ENCODE measurements at regions not wholly inside any gene's neighbourhood (a gene's known extent, or its start where the extent isn't known, plus 50 kb on each side); places are given as distances from the start of the nearest gene placed in this dataset.
"Not testable (repeated sequence)": the region's sequence is repeated elsewhere in the genome, so short reads cannot be mapped to it uniquely, and the experiment has no call there.

DNA sequence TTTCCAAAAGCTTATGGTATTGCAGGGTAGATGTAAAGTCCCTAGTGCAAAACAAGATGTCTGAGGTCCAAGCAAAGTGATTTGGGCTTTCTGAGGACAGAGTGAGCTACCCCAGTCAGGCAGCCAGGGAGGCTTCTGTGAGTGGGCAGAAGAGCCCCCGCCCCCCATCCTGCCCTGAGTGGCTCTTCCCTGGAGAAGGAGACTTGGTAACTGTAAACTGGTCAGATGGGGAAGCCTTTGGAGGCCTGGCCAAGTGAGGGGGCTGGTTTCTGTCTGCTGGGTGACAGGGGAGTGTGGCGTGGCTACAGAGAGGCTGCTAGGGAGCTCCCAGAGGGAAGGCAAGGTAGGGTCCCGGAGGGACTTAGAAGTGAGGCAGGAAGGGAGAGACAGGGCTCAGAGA is 181.3 kb upstream of the HAAO start:
- no peak overlapping the region for H3K4me3 ChIP-seq (ENCODE audit: low read depth, low read length)
- H3K27ac ChIP-seq (ENCODE audit: low read depth, low read length), result no peak overlapping the region
- H3K4me1 ChIP-seq (ENCODE audit: control insufficient read depth, insufficient read depth, low read length), result peaks cover 45% of the 10 kb centered on the region
- H3K9me3 ChIP-seq (ENCODE audit: control insufficient read depth, insufficient read depth, low read length), result no peaks in the 10 kb centered on the region
- no peaks in the 10 kb centered on the region for H3K36me3 ChIP-seq (ENCODE audit: control insufficient read depth, insufficient read depth, low read length)
- DNase-seq (ENCODE audit: low read depth in 4 of 6, low spot score in 6 of 6), result no peak
- 75% methylated on average over 2 of the region's 3 CpGs for WGBS (ENCODE audit: insufficient coverage)
- no peaks in the 10 kb centered on the region for H3K27me3 ChIP-seq (ENCODE audit: control insufficient read depth, insufficient read depth, low read length)

DNA sequence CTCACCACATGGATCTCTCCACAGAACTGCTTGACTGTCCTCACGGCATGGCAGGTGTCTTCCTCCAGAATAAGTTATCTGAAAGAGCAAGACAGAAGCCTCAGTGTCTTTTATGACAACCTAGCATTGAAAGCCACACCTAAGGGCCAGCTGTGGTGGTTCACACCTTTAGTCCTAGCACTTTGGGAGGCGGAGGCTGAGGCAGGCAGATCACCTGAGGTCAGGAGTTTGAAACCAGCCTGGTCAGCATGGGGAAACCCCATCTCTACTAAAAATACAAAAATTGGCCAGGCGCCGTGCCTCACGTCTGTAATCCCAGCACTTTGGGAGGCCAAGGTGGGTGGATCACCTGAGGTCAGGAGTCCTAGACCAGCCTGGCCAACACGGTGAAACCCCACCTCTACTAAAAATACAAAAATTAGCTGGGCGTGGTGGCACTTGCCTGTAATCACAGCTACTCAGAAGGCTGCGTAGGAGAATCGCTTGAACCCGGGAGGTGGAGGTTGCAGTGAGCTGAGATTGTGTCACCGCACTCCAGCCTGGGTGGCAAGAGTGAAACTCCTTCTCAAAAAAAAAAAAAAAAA is 180.6 kb upstream of the HAAO start:
- not testable (repeated sequence) for H3K9me3 ChIP-seq (ENCODE audit: control insufficient read depth, insufficient read depth, low read length); H3K36me3 ChIP-seq (ENCODE audit: control insufficient read depth, insufficient read depth, low read length); H3K4me3 ChIP-seq (ENCODE audit: low read depth, low read length); H3K27ac ChIP-seq (ENCODE audit: low read depth, low read length); DNase-seq (ENCODE audit: low read depth in 4 of 6, low spot score in 6 of 6); H3K27me3 ChIP-seq (ENCODE audit: control insufficient read depth, insufficient read depth, low read length)
- whole genome bisulfite sequencing (ENCODE audit: insufficient coverage), result 95% methylated on average over 2 of the region's 11 CpGs
- H3K4me1 ChIP-seq (ENCODE audit: control insufficient read depth, insufficient read depth, low read length), result peaks cover 44% of the 10 kb centered on the region

DNA sequence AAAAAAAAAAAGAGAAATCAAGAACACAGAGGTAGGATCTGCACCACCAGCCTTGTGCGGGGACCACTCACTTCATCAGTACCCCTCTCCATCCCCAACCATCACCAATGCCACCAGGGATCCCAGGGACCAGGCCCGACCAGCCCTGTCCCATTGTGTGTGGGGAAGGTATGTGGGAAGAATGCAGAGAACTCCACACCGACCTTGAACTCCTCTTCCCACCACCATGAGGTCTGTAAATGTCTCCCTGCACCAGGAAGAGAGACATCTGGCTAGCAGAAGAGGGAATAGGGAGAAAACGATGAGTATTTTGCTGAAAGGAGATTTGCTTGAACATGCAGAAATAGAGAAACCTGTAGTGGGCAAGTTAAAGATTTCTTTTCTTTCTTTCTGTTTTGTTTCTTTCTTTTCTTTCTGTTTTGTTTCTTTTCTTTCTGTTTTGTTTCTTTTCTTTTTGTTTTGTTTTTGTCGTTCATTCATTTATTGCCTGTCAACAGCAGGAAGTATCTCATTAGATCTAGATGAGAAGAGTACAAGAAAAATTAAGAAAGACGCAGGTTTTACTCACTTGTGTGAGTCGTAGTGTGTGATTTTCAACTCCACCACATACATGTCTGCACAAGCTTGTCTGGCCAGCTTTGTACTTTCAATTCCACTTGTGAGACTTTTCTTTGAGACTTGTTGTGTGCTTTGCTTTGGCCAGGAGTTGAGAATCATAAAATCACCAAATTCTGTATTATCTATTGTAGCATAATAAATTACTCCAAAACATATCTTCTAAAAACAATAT is 179.8 kb upstream of the HAAO start:
- no CpG with 5 or more reads among the region's 7 CpGs for WGBS (ENCODE audit: insufficient coverage)
- no peak overlapping the region for H3K4me3 ChIP-seq (ENCODE audit: low read depth, low read length)
- no peaks in the 10 kb centered on the region for H3K9me3 ChIP-seq (ENCODE audit: control insufficient read depth, insufficient read depth, low read length)
- no peaks in the 10 kb centered on the region for H3K36me3 ChIP-seq (ENCODE audit: control insufficient read depth, insufficient read depth, low read length)
- H3K27me3 ChIP-seq (ENCODE audit: control insufficient read depth, insufficient read depth, low read length), result no peaks in the 10 kb centered on the region
- H3K27ac ChIP-seq (ENCODE audit: low read depth, low read length), result no peak overlapping the region
- peak in 1 of 6 donors; percentile 0 for DNase-seq (ENCODE audit: low read depth in 4 of 6, low spot score in 6 of 6)
- H3K4me1 ChIP-seq (ENCODE audit: control insufficient read depth, insufficient read depth, low read length), result peaks cover 44% of the 10 kb centered on the region

DNA sequence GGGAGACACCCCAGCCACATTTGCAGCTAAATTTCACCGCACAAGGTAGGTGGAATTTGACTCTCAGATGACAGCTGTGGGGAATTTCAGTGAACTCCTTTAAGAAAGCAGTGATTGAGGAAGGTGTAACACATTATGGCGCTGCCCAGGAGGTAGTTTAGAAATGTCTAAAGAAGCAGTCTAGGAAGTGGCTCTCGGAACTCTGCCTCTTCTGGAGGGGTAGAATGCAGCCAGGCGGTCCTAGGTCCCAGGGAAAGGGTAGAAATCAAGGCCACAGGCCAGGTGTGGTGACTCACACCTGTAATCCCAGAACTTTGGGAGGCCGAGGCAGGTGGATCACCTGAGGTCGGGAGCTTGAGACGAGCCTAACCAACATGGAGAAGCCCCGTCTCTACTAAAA is 179.0 kb upstream of the HAAO start:
- H3K4me3 ChIP-seq (ENCODE audit: low read depth, low read length), result no peak overlapping the region
- no peaks in the 10 kb centered on the region for H3K27me3 ChIP-seq (ENCODE audit: control insufficient read depth, insufficient read depth, low read length)
- peaks cover 39% of the 10 kb centered on the region for H3K4me1 ChIP-seq (ENCODE audit: control insufficient read depth, insufficient read depth, low read length)
- WGBS (ENCODE audit: insufficient coverage), result 98% methylated on average over 4 of the region's 8 CpGs
- DNase-seq (ENCODE audit: low read depth in 4 of 6, low spot score in 6 of 6), result no peak
- H3K27ac ChIP-seq (ENCODE audit: low read depth, low read length), result no peak overlapping the region
- no peaks in the 10 kb centered on the region for H3K9me3 ChIP-seq (ENCODE audit: control insufficient read depth, insufficient read depth, low read length)
- H3K36me3 ChIP-seq (ENCODE audit: control insufficient read depth, insufficient read depth, low read length), result no peaks in the 10 kb centered on the region

DNA sequence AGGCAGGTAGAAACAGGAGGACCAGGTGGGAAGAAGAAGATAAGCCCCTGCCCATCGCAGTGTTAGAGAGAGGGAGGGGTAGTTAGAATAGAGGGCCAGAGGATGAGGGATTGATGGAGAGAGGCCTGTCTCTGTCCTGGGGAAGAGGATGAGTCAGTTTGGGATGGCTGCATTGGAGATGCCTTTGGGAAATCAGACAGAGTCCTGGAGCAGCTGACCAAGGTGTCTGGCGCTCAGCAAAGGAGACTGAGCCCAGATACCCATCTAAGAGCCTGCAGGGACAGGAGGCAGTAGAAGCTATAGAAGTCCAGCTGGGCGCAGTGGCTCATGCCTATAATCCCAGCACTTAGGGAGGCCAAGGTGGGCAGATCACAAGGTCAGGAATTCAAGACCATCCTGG is 177.8 kb upstream of the HAAO start:
- Histone ChIP-seq H3K9me3 (ENCODE audit: control insufficient read depth, insufficient read depth, low read length) (no peaks in the 10 kb centered on the region), H3K4me3 (ENCODE audit: low read depth, low read length) (no peak overlapping the region), H3K4me1 (ENCODE audit: control insufficient read depth, insufficient read depth, low read length) (peaks cover 31% of the 10 kb centered on the region), H3K27me3 (ENCODE audit: control insufficient read depth, insufficient read depth, low read length) (no peaks in the 10 kb centered on the region), H3K36me3 (ENCODE audit: control insufficient read depth, insufficient read depth, low read length) (no peaks in the 10 kb centered on the region), H3K27ac (ENCODE audit: low read depth, low read length) (no peak overlapping the region)
- WGBS (ENCODE audit: insufficient coverage), result 94% methylated on average over 3 of the region's 3 CpGs
- no peak for DNase-seq (ENCODE audit: low read depth in 4 of 6, low spot score in 6 of 6)

DNA sequence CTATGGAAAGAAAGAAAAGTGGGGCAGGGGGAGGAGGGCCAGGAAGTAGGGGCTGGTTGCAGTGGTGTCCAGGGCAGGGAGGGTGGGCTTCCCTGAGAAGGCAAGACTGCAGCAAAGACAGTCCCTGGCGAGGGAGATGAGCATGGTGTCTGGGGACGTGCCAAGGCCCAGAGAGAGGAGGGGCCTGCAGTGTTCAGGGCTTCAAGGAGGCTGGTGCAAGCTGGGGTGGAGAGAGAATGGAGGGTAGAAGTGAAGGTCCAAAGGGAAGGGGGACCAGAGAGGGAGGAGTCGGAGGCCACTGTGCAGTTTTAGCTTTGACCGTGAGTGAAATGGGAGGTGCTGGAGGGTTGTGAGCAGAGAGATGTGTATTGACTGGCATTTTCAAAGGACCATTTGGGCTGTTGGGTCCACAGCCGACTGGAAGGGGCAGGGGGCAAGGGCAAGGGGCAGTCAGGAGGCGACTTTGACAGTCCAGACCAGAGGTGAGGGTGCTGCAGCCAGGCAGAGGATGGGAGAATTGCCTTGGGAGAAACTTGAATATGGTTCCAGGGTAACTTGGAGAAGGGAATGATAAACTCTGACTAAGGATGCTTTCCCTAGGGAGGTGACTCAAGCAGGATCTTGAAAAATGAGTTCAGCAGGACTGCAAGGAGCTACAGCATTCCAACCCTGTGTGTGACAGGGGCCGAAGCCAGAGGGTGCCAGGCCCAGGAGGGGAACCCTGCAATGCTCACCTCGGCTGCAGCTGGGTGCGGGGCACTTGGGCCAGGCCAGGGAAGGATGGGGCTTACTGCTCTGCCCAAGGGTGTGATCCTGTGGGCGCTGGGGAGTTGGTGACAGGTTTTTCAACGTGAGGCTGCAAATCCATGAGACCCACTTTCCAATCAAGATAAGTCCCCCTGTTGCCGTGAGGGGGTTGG is 177.1 kb upstream of the HAAO start:
- H3K27ac ChIP-seq (ENCODE audit: low read depth, low read length), result no peak overlapping the region
- H3K9me3 ChIP-seq (ENCODE audit: control insufficient read depth, insufficient read depth, low read length), result no peaks in the 10 kb centered on the region
- H3K27me3 ChIP-seq (ENCODE audit: control insufficient read depth, insufficient read depth, low read length), result no peaks in the 10 kb centered on the region
- H3K4me1 ChIP-seq (ENCODE audit: control insufficient read depth, insufficient read depth, low read length), result peaks cover 31% of the 10 kb centered on the region
- no peak for DNase-seq (ENCODE audit: low read depth in 4 of 6, low spot score in 6 of 6)
- WGBS (ENCODE audit: insufficient coverage), result 69% methylated on average over 10 of the region's 12 CpGs
- H3K36me3 ChIP-seq (ENCODE audit: control insufficient read depth, insufficient read depth, low read length), result no peaks in the 10 kb centered on the region
- no peak overlapping the region for H3K4me3 ChIP-seq (ENCODE audit: low read depth, low read length)

DNA sequence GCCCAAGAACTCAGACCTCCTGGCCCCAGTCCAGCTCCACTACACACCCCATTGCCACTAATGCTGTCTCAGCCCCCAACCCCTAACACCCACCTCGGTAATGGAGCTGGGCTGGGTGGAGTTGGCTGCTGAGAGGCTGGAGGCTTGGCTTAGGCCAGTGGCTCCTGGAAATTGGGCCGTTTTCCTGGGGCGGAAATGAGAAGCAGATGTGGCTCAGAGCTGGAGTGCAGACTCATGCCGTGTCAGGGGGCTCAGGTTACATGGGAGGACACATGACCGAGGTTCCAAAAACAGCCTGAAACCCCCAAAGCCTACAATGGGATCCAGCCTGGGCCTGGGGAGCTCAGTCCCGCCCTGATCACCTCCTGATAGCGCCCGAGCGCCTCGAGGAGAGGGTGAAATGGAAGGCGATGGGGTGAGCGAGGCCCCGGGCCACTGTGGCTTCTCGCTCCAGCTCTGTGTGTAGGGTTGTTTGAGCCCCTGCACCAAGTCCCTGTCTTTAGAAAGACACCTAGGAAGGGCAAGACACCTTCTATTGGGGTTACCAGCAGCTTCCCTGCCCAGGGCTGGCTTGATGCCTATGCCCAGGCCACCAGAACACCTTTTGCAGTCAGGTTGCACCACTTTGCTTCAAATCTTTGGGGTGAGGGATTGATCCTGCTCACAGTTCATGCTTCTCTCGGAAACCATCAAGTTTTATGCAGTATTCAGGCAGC is 175.7 kb upstream of the HAAO start:
- Histone ChIP-seq H3K9me3 (ENCODE audit: control insufficient read depth, insufficient read depth, low read length) (no peaks in the 10 kb centered on the region), H3K27ac (ENCODE audit: low read depth, low read length) (peak overlapping the region; percentile 62), H3K4me3 (ENCODE audit: low read depth, low read length) (no peak overlapping the region), H3K4me1 (ENCODE audit: control insufficient read depth, insufficient read depth, low read length) (peaks cover 40% of the 10 kb centered on the region), H3K27me3 (ENCODE audit: control insufficient read depth, insufficient read depth, low read length) (no peaks in the 10 kb centered on the region), H3K36me3 (ENCODE audit: control insufficient read depth, insufficient read depth, low read length) (no peaks in the 10 kb centered on the region)
- peak in 1 of 6 donors; percentile 78 for DNase-seq (ENCODE audit: low read depth in 4 of 6, low spot score in 6 of 6)
- WGBS (ENCODE audit: insufficient coverage), result 80% methylated on average over 13 of the region's 15 CpGs

DNA sequence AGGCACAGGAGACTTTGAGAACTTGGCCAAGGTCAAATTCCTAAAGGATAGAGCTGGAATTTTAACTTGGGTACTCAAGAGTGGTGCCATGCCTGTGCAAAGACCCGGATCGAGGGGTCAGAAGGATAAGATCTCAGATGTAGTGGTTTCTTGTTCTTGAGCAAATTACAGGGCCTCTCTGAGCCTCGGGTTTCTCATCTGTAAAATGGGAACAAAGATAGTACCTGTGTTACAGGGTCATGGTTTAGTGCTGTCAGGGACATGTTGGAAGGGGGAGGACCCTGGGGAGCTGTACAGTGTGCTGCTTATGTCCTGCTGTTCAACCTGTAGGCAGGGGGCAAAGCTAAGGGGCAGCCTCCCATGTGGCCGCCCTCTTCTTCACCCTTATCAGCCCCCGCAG is 173.5 kb upstream of the HAAO start:
- Histone ChIP-seq H3K27me3 (ENCODE audit: control insufficient read depth, insufficient read depth, low read length) (peaks cover 3% of the 10 kb centered on the region), H3K27ac (ENCODE audit: low read depth, low read length) (no peak overlapping the region), H3K36me3 (ENCODE audit: control insufficient read depth, insufficient read depth, low read length) (no peaks in the 10 kb centered on the region), H3K4me3 (ENCODE audit: low read depth, low read length) (no peak overlapping the region), H3K9me3 (ENCODE audit: control insufficient read depth, insufficient read depth, low read length) (no peaks in the 10 kb centered on the region), H3K4me1 (ENCODE audit: control insufficient read depth, insufficient read depth, low read length) (peaks cover 62% of the 10 kb centered on the region)
- 100% methylated on average over 3 of the region's 5 CpGs for WGBS (ENCODE audit: insufficient coverage)
- no peak for DNase-seq (ENCODE audit: low read depth in 4 of 6, low spot score in 6 of 6)

DNA sequence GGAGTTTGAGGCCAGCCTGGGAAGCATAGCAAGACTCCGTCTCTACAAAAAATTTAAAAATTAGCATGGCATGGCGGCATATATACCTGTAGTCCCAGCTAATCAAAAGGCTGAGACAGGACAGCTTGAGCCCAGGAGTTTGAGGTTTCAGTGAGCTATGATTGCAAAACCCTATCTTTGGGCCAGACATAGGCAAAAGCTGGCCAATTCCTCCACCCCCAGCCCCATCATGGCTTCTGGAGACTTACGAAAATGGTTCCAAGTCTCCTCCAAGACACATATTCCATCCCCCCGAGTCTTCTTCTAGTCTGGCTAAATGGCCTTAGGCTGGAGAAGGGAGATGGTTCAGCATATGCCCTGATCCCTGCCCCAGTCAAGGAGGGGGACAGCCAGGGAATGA is 172.8 kb upstream of the HAAO start:
- Histone ChIP-seq H3K4me1 (ENCODE audit: control insufficient read depth, insufficient read depth, low read length) (peaks cover 69% of the 10 kb centered on the region), H3K27me3 (ENCODE audit: control insufficient read depth, insufficient read depth, low read length) (peaks cover 3% of the 10 kb centered on the region), H3K27ac (ENCODE audit: low read depth, low read length) (peak overlapping the region; percentile 58), H3K36me3 (ENCODE audit: control insufficient read depth, insufficient read depth, low read length) (no peaks in the 10 kb centered on the region), H3K4me3 (ENCODE audit: low read depth, low read length) (no peak overlapping the region), H3K9me3 (ENCODE audit: control insufficient read depth, insufficient read depth, low read length) (no peaks in the 10 kb centered on the region)
- DNase-seq (ENCODE audit: low read depth in 4 of 6, low spot score in 6 of 6), result no peak
- 100% methylated on average over 2 of the region's 4 CpGs for WGBS (ENCODE audit: insufficient coverage)

Data from spinal cord (tissue), 9 donors.